H9 (cell line): ENCODE measurements at regions not wholly inside any gene's neighbourhood (a gene's known extent, or its start where the extent isn't known, plus 50 kb on each side); places are given as distances from the start of the nearest gene placed in this dataset.

Experiments
- DNase-seq: peaks from one replicate; pipeline ENCODE4 v3.0.0-alpha.2; 2017
- H2AFZ ChIP-seq: one replicate; pipeline ENCODE4 v1.6.1; 2013; ENCODE audit warnings: mild to moderate bottlenecking, low read length, control low read depth, moderate library complexity
- H2AK5ac ChIP-seq: 2 replicates; pipeline ENCODE4 v1.6.1; 2013; ENCODE audit warnings: low read length, control low read depth, mixed read lengths; ENCODE audit not compliant: insufficient read length
- H2BK120ac ChIP-seq: one replicate; pipeline ENCODE4 v1.6.1; 2013; ENCODE audit warnings: low read depth, mild to moderate bottlenecking, low read length, control low read depth, inconsistent platforms; ENCODE audit not compliant: poor library complexity, severe bottlenecking
- H2BK12ac ChIP-seq: 2 replicates; pipeline ENCODE4 v1.6.1; 2013; ENCODE audit warnings: low read length, control low read depth, mixed read lengths, low read depth; ENCODE audit not compliant: insufficient read length
- H2BK15ac ChIP-seq: 2 replicates; pipeline ENCODE4 v1.6.1; 2013; ENCODE audit warnings: low read depth, low read length, control low read depth
- H2BK20ac ChIP-seq: one replicate; pipeline ENCODE4 v1.6.1; 2013; ENCODE audit warnings: low read depth, mild to moderate bottlenecking, low read length, control low read depth, inconsistent platforms; ENCODE audit not compliant: poor library complexity, severe bottlenecking
- H2BK5ac ChIP-seq: 2 replicates; pipeline ENCODE4 v1.6.1; 2013; ENCODE audit warnings: low read length, control low read depth, mixed read lengths; ENCODE audit not compliant: insufficient read length
- H3K14ac ChIP-seq: 2 replicates; pipeline ENCODE4 v1.6.1; 2013; ENCODE audit warnings: low read length, control low read depth; ENCODE audit not compliant: insufficient read depth
- H3K18ac ChIP-seq: 2 replicates; pipeline ENCODE4 v1.6.1; 2013; ENCODE audit warnings: low read depth, mild to moderate bottlenecking, mixed read lengths, low read length, control low read depth; ENCODE audit not compliant: insufficient read length
- H3K23ac ChIP-seq: 2 replicates; pipeline ENCODE4 v1.6.1; 2013; ENCODE audit warnings: low read length, control low read depth, mixed read lengths, low read depth; ENCODE audit not compliant: insufficient read length
- H3K23me2 ChIP-seq: 2 replicates; pipeline ENCODE4 v1.6.1; 2013; ENCODE audit warnings: low read depth, mild to moderate bottlenecking, mixed read lengths, low read length, control low read depth; ENCODE audit not compliant: insufficient read length, poor library complexity, severe bottlenecking
- H3K27ac ChIP-seq: 2 replicates; pipeline ENCODE4 v1.5.1; 2013; ENCODE audit warnings: low read length, control low read depth, mixed read lengths, low read depth; ENCODE audit not compliant: insufficient read length
- H3K27me3 ChIP-seq: 2 replicates; pipeline ENCODE4 v1.6.1; 2013; ENCODE audit warnings: low read length, control low read depth, inconsistent platforms; ENCODE audit not compliant: insufficient read depth
- H3K4ac ChIP-seq: 2 replicates; pipeline ENCODE4 v1.6.1; 2013; ENCODE audit warnings: low read depth, mild to moderate bottlenecking, control low read depth, inconsistent platforms, low read length, moderate library complexity
- H3K4me1 ChIP-seq: 2 replicates; pipeline ENCODE4 v1.6.1; 2013; ENCODE audit warnings: low read length, control low read depth, inconsistent platforms; ENCODE audit not compliant: insufficient read depth
- H3K4me2 ChIP-seq: 2 replicates; pipeline ENCODE4 v1.6.1; 2013; ENCODE audit warnings: low read length, control low read depth, mixed read lengths; ENCODE audit not compliant: insufficient read length, insufficient read depth
- H3K56ac ChIP-seq: 2 replicates; pipeline ENCODE4 v1.6.1; 2013; ENCODE audit warnings: low read depth, mild to moderate bottlenecking, mixed read lengths, low read length, control low read depth; ENCODE audit not compliant: insufficient read length
- H3K79me1 ChIP-seq: 2 replicates; pipeline ENCODE4 v1.6.1; 2013; ENCODE audit warnings: low read depth, mild to moderate bottlenecking, moderate library complexity, low read length, control low read depth, inconsistent platforms; ENCODE audit not compliant: insufficient read depth, poor library complexity, severe bottlenecking
- H3K79me2 ChIP-seq: 2 replicates; pipeline ENCODE4 v1.6.1; 2013; ENCODE audit warnings: low read length, control low read depth, inconsistent platforms; ENCODE audit not compliant: insufficient read depth
- H3K9ac ChIP-seq: 2 replicates; pipeline ENCODE4 v1.6.1; 2013; ENCODE audit warnings: low read length, control low read depth, mixed read lengths; ENCODE audit not compliant: insufficient read length; ENCODE audit errors: extremely low read depth
- H3K9me3 ChIP-seq: one replicate; pipeline ENCODE4 v1.6.1; 2013; ENCODE audit warnings: low read depth, low read length, inconsistent platforms; ENCODE audit not compliant: control insufficient read depth
- H3T11ph ChIP-seq: one replicate; pipeline ENCODE4 v1.6.1; 2013; ENCODE audit warnings: mild to moderate bottlenecking, low read length, control low read depth, inconsistent platforms
- H4K20me1 ChIP-seq: one replicate; pipeline ENCODE4 v1.6.1; 2013; ENCODE audit not compliant: control insufficient read depth, insufficient read length, insufficient read depth
- H4K5ac ChIP-seq: 2 replicates; pipeline ENCODE4 v1.6.1; 2013; ENCODE audit warnings: low read depth, mild to moderate bottlenecking, mixed read lengths, low read length, control low read depth; ENCODE audit not compliant: insufficient read length
- H4K8ac ChIP-seq: replicated peaks from 2 replicates; pipeline ENCODE4 v1.6.1; 2013; ENCODE audit warnings: low read length, control low read depth, mixed read lengths, low read depth; ENCODE audit not compliant: insufficient read length
- H4K91ac ChIP-seq: 2 replicates; pipeline ENCODE4 v1.6.1; 2013; ENCODE audit warnings: low read depth, mild to moderate bottlenecking, moderate library complexity, mixed read lengths, low read length, control low read depth; ENCODE audit not compliant: insufficient read length
- H3K27ac Mint-ChIP-seq, 3 experiments: 2 replicates in 2 of 3; 3 replicates in 1 of 3; pipeline ENCODE4 v1.8.0; 2020 to 2021; ENCODE audit warnings: mixed read lengths in 3 of 3, mild to moderate bottlenecking in 1 of 3, moderate library complexity in 1 of 3
- H3K27me3 Mint-ChIP-seq: 2 replicates; pipeline ENCODE4 v1.8.0; 2021; ENCODE audit warnings: low read depth, mild to moderate bottlenecking, moderate library complexity, mixed read lengths
- H3K36me3 Mint-ChIP-seq, 3 experiments: 2 replicates in 2 of 3; 3 replicates in 1 of 3; pipeline ENCODE4 v1.8.0; 2020 to 2021; ENCODE audit warnings: low read depth in 3 of 3, mixed read lengths in 3 of 3; ENCODE audit not compliant: insufficient read depth in 1 of 3
- H3K4me1 Mint-ChIP-seq, 2 experiments: 2 replicates each; pipeline ENCODE4 v1.8.0; 2020; ENCODE audit warnings: mixed read lengths in 2 of 2
- H3K4me3 Mint-ChIP-seq, 2 experiments: 2 replicates in 1 of 2; 3 replicates in 1 of 2; pipeline ENCODE4 v1.8.0; 2020 to 2021; ENCODE audit warnings: mild to moderate bottlenecking in 2 of 2, mixed read lengths in 2 of 2, moderate library complexity in 1 of 2
- H3K9me3 Mint-ChIP-seq, 2 experiments: 2 replicates in 1 of 2; 3 replicates in 1 of 2; pipeline ENCODE4 v1.8.0; 2020; ENCODE audit warnings: mild to moderate bottlenecking in 2 of 2, mixed read lengths in 2 of 2, moderate library complexity in 1 of 2
- TF ChIP-seq, protein P1 (sequence below): fragments of 200-600 bp; sonication (generic); conservative IDR thresholded peaks from 3 replicates; pipeline ENCODE4 v1.8.0; 2021; ENCODE audit warnings: antibody characterized with exemption, mild to moderate bottlenecking

DNA sequence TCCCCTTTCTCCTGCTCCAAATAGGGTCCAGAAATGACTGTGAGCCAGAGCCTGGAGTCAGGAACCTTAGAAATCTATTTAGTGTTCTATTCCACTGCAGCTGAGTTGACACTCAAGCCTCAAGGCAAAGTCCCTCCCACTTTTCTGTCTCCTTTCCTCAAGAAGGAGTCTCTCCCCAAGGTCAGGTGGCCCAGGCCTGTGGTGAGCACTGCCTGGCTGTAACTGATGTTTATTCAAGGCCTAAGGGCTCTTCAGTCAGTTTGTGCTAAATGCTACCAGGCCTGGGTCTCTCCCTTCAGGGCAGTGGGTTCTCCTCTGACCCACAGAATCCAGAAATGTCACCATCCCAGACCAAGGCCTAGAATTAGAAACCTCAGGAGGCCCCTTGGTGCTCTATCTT, 1042.9 kb upstream of the EPHA7 start:
- H3K23ac ChIP-seq, result no peak overlapping the region
- H2BK20ac ChIP-seq, result no peak overlapping the region
- H3K14ac ChIP-seq, result no peak overlapping the region
- Mint-ChIP-seq H3K27ac (no peak overlapping the region), H3K4me3 (no peak overlapping the region), H3K9me3 (no peaks in the 10 kb centered on the region; a peak in 1 of 5 replicates), H3K4me1 (peaks cover 24 to 28% of the 10 kb centered on the region in 2 experiments), H3K36me3 (peaks cover 0 to 2% (median 0%) of the 10 kb centered on the region in 3 experiments; a peak in 2 of 7 replicates), H3K27me3 (no peaks in the 10 kb centered on the region)
- H4K5ac ChIP-seq, result no peak overlapping the region
- H3K27ac ChIP-seq, result no peak overlapping the region
- no peaks in the 10 kb centered on the region for H3K23me2 ChIP-seq
- no peak overlapping the region for H3K56ac ChIP-seq
- H3K9ac ChIP-seq, result no peak overlapping the region
- H2AK5ac ChIP-seq, result no peak overlapping the region
- no peaks in the 10 kb centered on the region for H3K79me2 ChIP-seq
- H3K18ac ChIP-seq, result no peak overlapping the region
- TF ChIP-seq, protein P1, sequence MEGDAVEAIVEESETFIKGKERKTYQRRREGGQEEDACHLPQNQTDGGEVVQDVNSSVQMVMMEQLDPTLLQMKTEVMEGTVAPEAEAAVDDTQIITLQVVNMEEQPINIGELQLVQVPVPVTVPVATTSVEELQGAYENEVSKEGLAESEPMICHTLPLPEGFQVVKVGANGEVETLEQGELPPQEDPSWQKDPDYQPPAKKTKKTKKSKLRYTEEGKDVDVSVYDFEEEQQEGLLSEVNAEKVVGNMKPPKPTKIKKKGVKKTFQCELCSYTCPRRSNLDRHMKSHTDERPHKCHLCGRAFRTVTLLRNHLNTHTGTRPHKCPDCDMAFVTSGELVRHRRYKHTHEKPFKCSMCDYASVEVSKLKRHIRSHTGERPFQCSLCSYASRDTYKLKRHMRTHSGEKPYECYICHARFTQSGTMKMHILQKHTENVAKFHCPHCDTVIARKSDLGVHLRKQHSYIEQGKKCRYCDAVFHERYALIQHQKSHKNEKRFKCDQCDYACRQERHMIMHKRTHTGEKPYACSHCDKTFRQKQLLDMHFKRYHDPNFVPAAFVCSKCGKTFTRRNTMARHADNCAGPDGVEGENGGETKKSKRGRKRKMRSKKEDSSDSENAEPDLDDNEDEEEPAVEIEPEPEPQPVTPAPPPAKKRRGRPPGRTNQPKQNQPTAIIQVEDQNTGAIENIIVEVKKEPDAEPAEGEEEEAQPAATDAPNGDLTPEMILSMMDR, result no peak
- no peak overlapping the region for H2BK5ac ChIP-seq
- H3K4me1 ChIP-seq, result peaks cover 8% of the 10 kb centered on the region; the same call in 1 of the 2 replicates
- no peak overlapping the region for H4K8ac ChIP-seq
- no peaks in the 10 kb centered on the region for H3K79me1 ChIP-seq
- no peaks in the 10 kb centered on the region for H4K20me1 ChIP-seq
- H3K4me2 ChIP-seq, result no peak overlapping the region
- H2BK15ac ChIP-seq, result no peak overlapping the region
- no peak overlapping the region for H3T11ph ChIP-seq
- H3K27me3 ChIP-seq, result no peaks in the 10 kb centered on the region
- no peak for DNase-seq
- no peak overlapping the region for H2BK12ac ChIP-seq
- no peak overlapping the region for H2AFZ ChIP-seq
- H2BK120ac ChIP-seq, result no peak overlapping the region
- no peaks in the 10 kb centered on the region for H3K9me3 ChIP-seq
- H3K4ac ChIP-seq, result no peak overlapping the region
- no peak overlapping the region for H4K91ac ChIP-seq
